ENCODE measurements at regions not wholly inside any gene's neighbourhood (a gene's known extent, or its start where the extent isn't known, plus 50 kb on each side); places are given as distances from the start of the nearest gene placed in this dataset.
"Not testable (repeated sequence)": the region's sequence is repeated elsewhere in the genome, so short reads cannot be mapped to it uniquely, and the experiment has no call there.

DNA sequence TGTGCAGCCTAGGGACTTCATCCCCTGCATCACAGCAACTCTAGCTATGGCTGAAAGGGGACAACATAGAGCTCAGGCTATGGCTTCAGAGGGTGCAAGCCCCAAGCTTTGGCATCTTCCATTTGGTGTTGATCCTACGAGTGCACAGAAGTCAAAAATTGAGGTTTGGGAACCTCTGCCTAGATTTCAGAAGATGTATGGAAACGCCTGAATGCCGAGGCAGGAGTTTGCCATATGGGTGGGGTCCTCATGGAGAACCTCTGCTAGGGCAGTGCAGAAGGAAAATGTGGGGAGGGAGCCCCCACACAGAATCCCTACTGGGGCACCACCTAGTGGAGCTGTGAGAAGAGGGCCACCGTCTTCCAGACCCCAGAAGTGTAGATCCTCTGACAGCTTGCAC, 543.0 kb upstream of the TPTE start:
- TF ChIP-seq POLR2A (IDR thresholded peaks at IDR 0.05; ENCODE audit: low read length); GATA1 (IDR thresholded peaks at IDR 0.05; ENCODE audit: low read depth, low read length): not testable (repeated sequence)
